PC-3 (cell line): ENCODE measurements at regions not wholly inside any gene's neighbourhood (a gene's known extent, or its start where the extent isn't known, plus 50 kb on each side); places are given as distances from the start of the nearest gene placed in this dataset.

Experiments
- ATAC-seq: fragments of 200-7000 bp; cut with Tn5 transposase; 2 replicates; pipeline ENCODE4 v1.9.1; 2020; ENCODE audit warnings: mild to moderate bottlenecking, moderate library complexity
- BruUV-seq: library from RNA; stranded (reverse); fragments of 400-500 nt; replicated peaks from 2 replicates; lab custom pipeline; 2021; lab: Mats Ljungman, UMichigan
- CTCF ChIA-PET: fragments of 300-600 bp; sonication (Branson Sonifier 250); formaldehyde crosslinking; loops from one replicate; lab custom pipeline; 2022; ENCODE audit warnings: antibody characterized with exemption; lab: Charles Lee
- POLR2A ChIA-PET: fragments of 300-600 bp; sonication (Branson Sonifier 250); formaldehyde crosslinking; loops from one replicate; lab custom pipeline; 2022; ENCODE audit warnings: antibody characterized with exemption; ENCODE audit not compliant: unreplicated experiment; lab: Charles Lee
- DNase-seq: peaks from one replicate; pipeline ENCODE4 v3.0.0-alpha.2; 2015
- H2AFZ ChIP-seq: fragments of 300-600 bp; sonication (generic); 2 replicates; pipeline ENCODE4 v1.6.0; 2016; ENCODE audit warnings: antibody characterized with exemption, low read length
- H3F3A ChIP-seq: fragments of 300-600 bp; sonication (generic); one replicate; pipeline ENCODE4 v1.6.0; 2017; ENCODE audit warnings: antibody characterized with exemption, low read length, control low read depth, mild to moderate bottlenecking; ENCODE audit not compliant: unreplicated experiment
- H3K27ac ChIP-seq: fragments of 300-600 bp; sonication (generic); 2 replicates; pipeline ENCODE4 v1.5.1; 2016; ENCODE audit warnings: mild to moderate bottlenecking, low read length
- H3K27me3 ChIP-seq: fragments of 300-600 bp; sonication (generic); 2 replicates; pipeline ENCODE4 v1.6.1; 2016; ENCODE audit warnings: low read length, mixed read lengths
- H3K36me3 ChIP-seq: fragments of 300-600 bp; sonication (generic); 2 replicates; pipeline ENCODE4 v1.6.1; 2016; ENCODE audit warnings: low read depth, mixed run types, low read length, mixed read lengths
- H3K4me1 ChIP-seq: fragments of 300-600 bp; sonication (generic); 2 replicates; pipeline ENCODE4 v1.5.1; 2016; ENCODE audit warnings: low read length; ENCODE audit not compliant: insufficient read depth
- H3K4me2 ChIP-seq: fragments of 300-600 bp; sonication (generic); 2 replicates; pipeline ENCODE4 v1.6.0; 2016; ENCODE audit warnings: low read length
- H3K4me3 ChIP-seq: fragments of 300-600 bp; sonication (generic); 2 replicates; pipeline ENCODE4 v1.5.1; 2016; ENCODE audit warnings: mild to moderate bottlenecking, low read length, mixed read lengths
- H3K79me2 ChIP-seq: fragments of 300-600 bp; sonication (generic); 2 replicates; pipeline ENCODE4 v1.6.1; 2017; ENCODE audit warnings: low read length, mixed read lengths
- H3K9ac ChIP-seq: fragments of 300-600 bp; sonication (generic); 2 replicates; pipeline ENCODE4 v1.6.0; 2016; ENCODE audit warnings: mild to moderate bottlenecking, low read length
- H3K9me2 ChIP-seq: fragments of 300-600 bp; sonication (generic); replicated peaks from 2 replicates; pipeline ENCODE4 v1.6.1; 2016; ENCODE audit warnings: mixed run types, low read length, mixed read lengths
- H3K9me3 ChIP-seq: fragments of 300-600 bp; sonication (generic); 2 replicates; pipeline ENCODE4 v1.6.1; 2016; ENCODE audit warnings: low read length, mixed read lengths
- H4K20me1 ChIP-seq: fragments of 300-600 bp; sonication (generic); 2 replicates; pipeline ENCODE4 v1.6.1; 2016; ENCODE audit warnings: low read length, mixed read lengths
- EZH2 ChIP-seq: fragments of 300-600 bp; sonication (generic); IDR thresholded peaks from one replicate; pipeline ENCODE4 v1.6.1; 2017; ENCODE audit warnings: antibody characterized with exemption, mild to moderate bottlenecking, low read length; ENCODE audit not compliant: unreplicated experiment
- EZH2phosphoT487 ChIP-seq: fragments of 300-600 bp; sonication (generic); IDR thresholded peaks from 2 replicates; pipeline ENCODE4 v1.6.1; 2018; ENCODE audit warnings: mild to moderate bottlenecking, antibody characterized with exemption, low read length, borderline replicate concordance
- intact Hi-C: fragments of 100-400 bp; cut with micrococcal nuclease; formaldehyde crosslinking; loops from 2 replicates; pipeline ENCODE4 v1.9.0; 2023
- TF ChIP-seq, protein P1 (sequence below): fragments of 300-600 bp; sonication (generic); conservative IDR thresholded peaks from 2 replicates; pipeline ENCODE4 v1.5.1; 2017; ENCODE audit warnings: antibody characterized with exemption, low read depth, mild to moderate bottlenecking, low read length

DNA sequence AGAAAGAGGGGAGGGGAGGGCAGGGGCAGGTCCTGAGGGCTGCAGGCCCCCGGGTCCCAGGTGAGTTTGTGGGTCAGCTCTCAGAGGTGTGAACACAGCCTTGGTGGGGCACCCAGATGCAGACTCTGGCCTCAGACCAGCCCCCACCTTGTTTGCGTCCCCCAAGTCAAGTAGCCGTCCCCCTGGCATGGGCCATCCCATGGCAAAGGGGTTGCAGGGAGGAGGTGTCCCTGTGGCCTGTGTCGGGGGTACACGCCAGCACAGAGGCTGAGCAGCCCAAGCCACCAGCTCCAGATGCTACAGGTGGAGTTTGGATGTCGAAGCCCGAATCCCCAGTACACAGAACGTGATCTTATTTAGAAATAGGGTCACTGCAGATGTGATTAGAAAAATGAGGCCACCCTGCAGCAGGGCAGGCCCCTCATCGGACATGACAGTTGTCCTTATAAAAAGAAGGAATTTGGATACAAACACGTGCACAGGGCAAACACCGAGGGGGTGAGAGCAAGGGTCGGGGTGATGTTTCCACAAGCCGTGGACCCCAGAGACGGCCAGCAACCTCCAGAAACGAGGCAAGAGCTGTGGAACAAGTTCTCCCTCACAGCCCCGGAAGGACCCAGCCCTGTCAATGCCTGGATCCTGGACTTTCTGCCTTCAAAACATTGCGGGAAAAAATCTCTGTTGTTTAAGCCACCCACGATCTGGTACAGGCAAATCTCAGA, 141.2 kb upstream of the C14orf180 start:
- H3K36me3 ChIP-seq, result no peaks in the 10 kb centered on the region
- ChIA-PET CTCF (no interaction called here), POLR2A (no interaction called here)
- intact Hi-C loops, result no loop called here
- TF ChIP-seq EZH2 (no peak), EZH2phosphoT487 (no peak)
- TF ChIP-seq, protein P1, sequence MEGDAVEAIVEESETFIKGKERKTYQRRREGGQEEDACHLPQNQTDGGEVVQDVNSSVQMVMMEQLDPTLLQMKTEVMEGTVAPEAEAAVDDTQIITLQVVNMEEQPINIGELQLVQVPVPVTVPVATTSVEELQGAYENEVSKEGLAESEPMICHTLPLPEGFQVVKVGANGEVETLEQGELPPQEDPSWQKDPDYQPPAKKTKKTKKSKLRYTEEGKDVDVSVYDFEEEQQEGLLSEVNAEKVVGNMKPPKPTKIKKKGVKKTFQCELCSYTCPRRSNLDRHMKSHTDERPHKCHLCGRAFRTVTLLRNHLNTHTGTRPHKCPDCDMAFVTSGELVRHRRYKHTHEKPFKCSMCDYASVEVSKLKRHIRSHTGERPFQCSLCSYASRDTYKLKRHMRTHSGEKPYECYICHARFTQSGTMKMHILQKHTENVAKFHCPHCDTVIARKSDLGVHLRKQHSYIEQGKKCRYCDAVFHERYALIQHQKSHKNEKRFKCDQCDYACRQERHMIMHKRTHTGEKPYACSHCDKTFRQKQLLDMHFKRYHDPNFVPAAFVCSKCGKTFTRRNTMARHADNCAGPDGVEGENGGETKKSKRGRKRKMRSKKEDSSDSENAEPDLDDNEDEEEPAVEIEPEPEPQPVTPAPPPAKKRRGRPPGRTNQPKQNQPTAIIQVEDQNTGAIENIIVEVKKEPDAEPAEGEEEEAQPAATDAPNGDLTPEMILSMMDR, result no peak
- H3K4me1 ChIP-seq, result no peaks in the 10 kb centered on the region
- no peaks in the 10 kb centered on the region for H3K79me2 ChIP-seq
- H2AFZ ChIP-seq, result no peak overlapping the region
- no peak overlapping the region for H3K4me3 ChIP-seq
- no peaks in the 10 kb centered on the region for H3K9me2 ChIP-seq
- no peaks in the 10 kb centered on the region for H3K9me3 ChIP-seq
- peaks cover 16% of the 10 kb centered on the region for H3K27me3 ChIP-seq
- no peak overlapping the region for H3K27ac ChIP-seq
- ATAC-seq (no peak), DNase-seq (no peak)
- no peaks in the 10 kb centered on the region for H4K20me1 ChIP-seq
- no peaks in the 10 kb centered on the region for H3F3A ChIP-seq
- BruUV-seq, result no TSS peak
- H3K9ac ChIP-seq, result no peak overlapping the region
- H3K4me2 ChIP-seq, result no peak overlapping the region

DNA sequence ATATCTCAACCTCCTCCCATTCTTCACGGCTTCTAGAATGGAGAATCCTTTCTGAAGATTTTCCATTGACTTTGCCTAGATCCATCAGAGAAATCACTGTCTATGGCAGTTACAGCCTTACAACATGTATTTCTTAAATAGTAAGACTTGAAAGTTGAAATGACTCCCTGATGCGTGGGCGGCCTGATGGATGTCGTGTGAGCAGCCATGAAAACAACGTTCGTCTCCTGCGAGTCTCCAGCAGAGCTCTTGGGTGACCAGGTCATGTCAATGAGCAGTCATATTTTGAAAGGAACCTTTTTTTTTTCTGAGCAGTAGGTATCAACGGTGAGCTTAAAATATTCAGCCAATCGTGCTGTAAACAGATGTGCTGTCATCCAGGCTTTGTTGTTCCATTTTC, 139.9 kb upstream of the C14orf180 start:
- peaks cover 16% of the 10 kb centered on the region for H3K27me3 ChIP-seq
- no peaks in the 10 kb centered on the region for H3F3A ChIP-seq
- intact Hi-C loops, result no loop called here
- no peak overlapping the region for H3K4me3 ChIP-seq
- BruUV-seq, result no TSS peak
- no peaks in the 10 kb centered on the region for H3K4me1 ChIP-seq
- H3K27ac ChIP-seq, result no peak overlapping the region
- H3K36me3 ChIP-seq, result no peaks in the 10 kb centered on the region
- no peaks in the 10 kb centered on the region for H3K79me2 ChIP-seq
- ChIA-PET POLR2A (interaction anchor here (0.6 kb wide), 1 partner anchor 107 kb away, joined by 5 read pairs; no protein-coding TSS in a partner anchor), CTCF (no interaction called here)
- ATAC-seq, result no peak
- H2AFZ ChIP-seq, result no peak overlapping the region
- no peaks in the 10 kb centered on the region for H3K9me2 ChIP-seq
- H4K20me1 ChIP-seq, result no peaks in the 10 kb centered on the region
- H3K9me3 ChIP-seq, result no peaks in the 10 kb centered on the region
- no peak for DNase-seq
- TF ChIP-seq, protein P1, result no peak
- H3K4me2 ChIP-seq, result no peak overlapping the region
- no peak overlapping the region for H3K9ac ChIP-seq

DNA sequence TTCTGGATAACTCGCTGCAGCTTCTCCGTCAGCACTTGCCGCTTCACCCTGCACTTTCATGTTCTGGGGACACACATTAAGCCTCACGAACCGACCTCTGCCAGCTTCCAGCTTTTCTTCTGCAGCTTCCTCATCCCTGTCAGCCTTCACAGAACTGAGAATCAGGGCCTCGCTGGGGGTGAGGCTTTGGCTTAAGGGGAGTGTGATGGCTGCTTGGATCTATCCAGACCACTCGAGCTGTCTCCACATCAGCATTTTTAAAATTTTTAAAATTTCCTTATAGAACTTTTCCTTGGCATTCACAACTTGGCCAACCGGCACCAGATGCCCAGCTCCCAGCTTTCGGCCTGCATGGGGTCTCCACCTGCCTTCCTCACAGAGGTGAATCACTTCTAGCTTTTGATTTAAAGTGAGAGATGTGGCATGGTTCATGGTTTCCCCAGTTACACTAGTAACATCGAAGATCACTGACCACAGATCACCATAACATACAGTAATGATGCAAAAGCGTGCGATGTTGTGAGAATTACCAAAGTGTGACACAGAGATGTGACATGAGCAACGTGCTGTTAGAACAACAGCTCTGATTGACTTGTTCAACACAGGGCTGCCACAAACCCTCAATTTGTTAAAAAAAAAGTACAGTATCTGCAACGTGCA, 139.1 kb upstream of the C14orf180 start:
- ATAC-seq (no peak), DNase-seq (no peak)
- no peaks in the 10 kb centered on the region for H4K20me1 ChIP-seq
- H3F3A ChIP-seq, result no peaks in the 10 kb centered on the region
- BruUV-seq, result no TSS peak
- TF ChIP-seq EZH2phosphoT487 (no peak), EZH2 (no peak)
- TF ChIP-seq, protein P1, result no peak
- H3K9ac ChIP-seq, result no peak overlapping the region
- no peak overlapping the region for H2AFZ ChIP-seq
- H3K27ac ChIP-seq, result no peak overlapping the region
- H3K4me2 ChIP-seq, result no peak overlapping the region
- ChIA-PET POLR2A (no interaction called here), CTCF (no interaction called here)
- no peaks in the 10 kb centered on the region for H3K79me2 ChIP-seq
- no peaks in the 10 kb centered on the region for H3K36me3 ChIP-seq
- H3K9me3 ChIP-seq, result no peaks in the 10 kb centered on the region
- H3K4me3 ChIP-seq, result no peak overlapping the region
- intact Hi-C loops, result no loop called here
- H3K9me2 ChIP-seq, result no peaks in the 10 kb centered on the region
- no peaks in the 10 kb centered on the region for H3K4me1 ChIP-seq
- peaks cover 16% of the 10 kb centered on the region for H3K27me3 ChIP-seq
